WTC11 (cell line): ENCODE measurements at regions not wholly inside any gene's neighbourhood (a gene's known extent, or its start where the extent isn't known, plus 50 kb on each side); places are given as distances from the start of the nearest gene placed in this dataset.

Source experiments
- ATF1 ChIP-seq: sonication (generic); formaldehyde crosslinking; IDR thresholded peaks from 2 replicates; pipeline ENCODE4 v1.8.1; 2023; ENCODE audit warnings: mild to moderate bottlenecking, moderate library complexity, missing genetic modification reagents
- GABPB1 ChIP-seq: sonication (generic); formaldehyde crosslinking; IDR thresholded peaks from 2 replicates; pipeline ENCODE4 v1.8.1; 2023; ENCODE audit warnings: mild to moderate bottlenecking, missing genetic modification reagents
- MLX ChIP-seq: sonication (generic); formaldehyde crosslinking; IDR thresholded peaks from 2 replicates; pipeline ENCODE4 v1.8.1; 2023; ENCODE audit warnings: mild to moderate bottlenecking, missing genetic modification reagents, moderate library complexity
- NFYB ChIP-seq: sonication (generic); formaldehyde crosslinking; conservative IDR thresholded peaks from 2 replicates; pipeline ENCODE4 v1.8.0; 2022; ENCODE audit warnings: low read depth, missing genetic modification reagents
- NR2C2 ChIP-seq: sonication (generic); formaldehyde crosslinking; IDR thresholded peaks from 2 replicates; pipeline ENCODE4 v1.8.0; 2022; ENCODE audit warnings: mild to moderate bottlenecking, missing genetic modification reagents
- OVOL2 ChIP-seq: fragments of 250-450 bp; sonication (Bioruptor Pico); IDR thresholded peaks from 2 replicates; pipeline ENCODE4 v1.9.0; 2021; ENCODE audit warnings: mild to moderate bottlenecking, borderline replicate concordance
- SP1 ChIP-seq: sonication (generic); formaldehyde crosslinking; conservative IDR thresholded peaks from 2 replicates; pipeline ENCODE4 v1.8.1; 2022; ENCODE audit warnings: missing genetic modification reagents
- USF2 ChIP-seq: sonication (generic); formaldehyde crosslinking; IDR thresholded peaks from 2 replicates; pipeline ENCODE4 v1.8.1; 2023; ENCODE audit warnings: mild to moderate bottlenecking, missing genetic modification reagents, moderate library complexity
- ZNF121 ChIP-seq: sonication (generic); formaldehyde crosslinking; IDR thresholded peaks from 2 replicates; pipeline ENCODE4 v1.8.0; 2023; ENCODE audit warnings: missing genetic modification reagents
- TF ChIP-seq, protein P1 (sequence below): fragments of 200-600 bp; IDR thresholded peaks from 2 replicates; pipeline ENCODE4 v1.8.0; 2022; ENCODE audit warnings: antibody characterized with exemption
- TF ChIP-seq, protein P2 (sequence below): sonication (generic); formaldehyde crosslinking; conservative IDR thresholded peaks from 2 replicates; pipeline ENCODE4 v1.8.1; 2022; ENCODE audit warnings: mild to moderate bottlenecking, missing genetic modification reagents
- TF ChIP-seq, protein P3 (sequence below): sonication (generic); formaldehyde crosslinking; IDR thresholded peaks from 2 replicates; pipeline ENCODE4 v1.8.1; 2022; ENCODE audit warnings: low read depth, mild to moderate bottlenecking, moderate library complexity, missing genetic modification reagents, borderline replicate concordance
- TF ChIP-seq, protein P4 (sequence below): sonication (generic); formaldehyde crosslinking; IDR thresholded peaks from 2 replicates; pipeline ENCODE4 v1.8.0; 2023; ENCODE audit warnings: mild to moderate bottlenecking, missing genetic modification reagents

DNA sequence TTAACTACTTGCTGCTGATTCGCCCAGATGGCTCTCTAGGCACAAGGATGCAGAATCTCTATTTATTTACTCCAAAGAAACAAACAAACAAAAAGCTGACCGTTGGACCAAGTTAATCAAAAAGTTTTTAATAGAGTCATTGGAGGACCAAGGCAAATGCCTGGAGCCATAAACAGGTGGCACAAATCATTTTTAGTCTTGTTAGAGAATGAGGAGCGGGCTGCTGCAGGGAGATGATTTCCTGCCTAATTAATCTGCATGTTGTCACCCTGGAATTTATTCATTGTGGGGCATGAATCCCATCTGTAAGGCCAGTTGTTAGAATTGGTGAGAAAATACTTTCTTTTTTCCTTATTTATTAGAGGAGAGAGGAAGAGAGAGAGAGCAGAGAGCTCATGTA is 147.4 kb upstream of the GATB start:
- TF ChIP-seq, protein P1, sequence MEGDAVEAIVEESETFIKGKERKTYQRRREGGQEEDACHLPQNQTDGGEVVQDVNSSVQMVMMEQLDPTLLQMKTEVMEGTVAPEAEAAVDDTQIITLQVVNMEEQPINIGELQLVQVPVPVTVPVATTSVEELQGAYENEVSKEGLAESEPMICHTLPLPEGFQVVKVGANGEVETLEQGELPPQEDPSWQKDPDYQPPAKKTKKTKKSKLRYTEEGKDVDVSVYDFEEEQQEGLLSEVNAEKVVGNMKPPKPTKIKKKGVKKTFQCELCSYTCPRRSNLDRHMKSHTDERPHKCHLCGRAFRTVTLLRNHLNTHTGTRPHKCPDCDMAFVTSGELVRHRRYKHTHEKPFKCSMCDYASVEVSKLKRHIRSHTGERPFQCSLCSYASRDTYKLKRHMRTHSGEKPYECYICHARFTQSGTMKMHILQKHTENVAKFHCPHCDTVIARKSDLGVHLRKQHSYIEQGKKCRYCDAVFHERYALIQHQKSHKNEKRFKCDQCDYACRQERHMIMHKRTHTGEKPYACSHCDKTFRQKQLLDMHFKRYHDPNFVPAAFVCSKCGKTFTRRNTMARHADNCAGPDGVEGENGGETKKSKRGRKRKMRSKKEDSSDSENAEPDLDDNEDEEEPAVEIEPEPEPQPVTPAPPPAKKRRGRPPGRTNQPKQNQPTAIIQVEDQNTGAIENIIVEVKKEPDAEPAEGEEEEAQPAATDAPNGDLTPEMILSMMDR: no peak
- TF ChIP-seq NR2C2 (no peak), USF2 (CRISPR knock-in tag) (no peak), NFYB (no peak), SP1 (CRISPR knock-in tag) (no peak), ZNF121 (CRISPR knock-in tag) (no peak), GABPB1 (CRISPR knock-in tag) (no peak), MLX (no peak), ATF1 (CRISPR knock-in tag) (no peak), OVOL2 (CRISPR knock-in tag) (no peak)
- TF ChIP-seq, protein P2, sequence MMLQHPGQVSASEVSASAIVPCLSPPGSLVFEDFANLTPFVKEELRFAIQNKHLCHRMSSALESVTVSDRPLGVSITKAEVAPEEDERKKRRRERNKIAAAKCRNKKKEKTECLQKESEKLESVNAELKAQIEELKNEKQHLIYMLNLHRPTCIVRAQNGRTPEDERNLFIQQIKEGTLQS: no peak
- TF ChIP-seq, protein P3, sequence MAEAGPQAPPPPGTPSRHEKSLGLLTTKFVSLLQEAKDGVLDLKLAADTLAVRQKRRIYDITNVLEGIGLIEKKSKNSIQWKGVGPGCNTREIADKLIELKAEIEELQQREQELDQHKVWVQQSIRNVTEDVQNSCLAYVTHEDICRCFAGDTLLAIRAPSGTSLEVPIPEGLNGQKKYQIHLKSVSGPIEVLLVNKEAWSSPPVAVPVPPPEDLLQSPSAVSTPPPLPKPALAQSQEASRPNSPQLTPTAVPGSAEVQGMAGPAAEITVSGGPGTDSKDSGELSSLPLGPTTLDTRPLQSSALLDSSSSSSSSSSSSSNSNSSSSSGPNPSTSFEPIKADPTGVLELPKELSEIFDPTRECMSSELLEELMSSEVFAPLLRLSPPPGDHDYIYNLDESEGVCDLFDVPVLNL (CRISPR knock-in tag): no peak
- TF ChIP-seq, protein P4, sequence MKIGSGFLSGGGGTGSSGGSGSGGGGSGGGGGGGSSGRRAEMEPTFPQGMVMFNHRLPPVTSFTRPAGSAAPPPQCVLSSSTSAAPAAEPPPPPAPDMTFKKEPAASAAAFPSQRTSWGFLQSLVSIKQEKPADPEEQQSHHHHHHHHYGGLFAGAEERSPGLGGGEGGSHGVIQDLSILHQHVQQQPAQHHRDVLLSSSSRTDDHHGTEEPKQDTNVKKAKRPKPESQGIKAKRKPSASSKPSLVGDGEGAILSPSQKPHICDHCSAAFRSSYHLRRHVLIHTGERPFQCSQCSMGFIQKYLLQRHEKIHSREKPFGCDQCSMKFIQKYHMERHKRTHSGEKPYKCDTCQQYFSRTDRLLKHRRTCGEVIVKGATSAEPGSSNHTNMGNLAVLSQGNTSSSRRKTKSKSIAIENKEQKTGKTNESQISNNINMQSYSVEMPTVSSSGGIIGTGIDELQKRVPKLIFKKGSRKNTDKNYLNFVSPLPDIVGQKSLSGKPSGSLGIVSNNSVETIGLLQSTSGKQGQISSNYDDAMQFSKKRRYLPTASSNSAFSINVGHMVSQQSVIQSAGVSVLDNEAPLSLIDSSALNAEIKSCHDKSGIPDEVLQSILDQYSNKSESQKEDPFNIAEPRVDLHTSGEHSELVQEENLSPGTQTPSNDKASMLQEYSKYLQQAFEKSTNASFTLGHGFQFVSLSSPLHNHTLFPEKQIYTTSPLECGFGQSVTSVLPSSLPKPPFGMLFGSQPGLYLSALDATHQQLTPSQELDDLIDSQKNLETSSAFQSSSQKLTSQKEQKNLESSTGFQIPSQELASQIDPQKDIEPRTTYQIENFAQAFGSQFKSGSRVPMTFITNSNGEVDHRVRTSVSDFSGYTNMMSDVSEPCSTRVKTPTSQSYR (CRISPR knock-in tag): no peak
